ENCODE measurements at regions not wholly inside any gene's neighbourhood (a gene's known extent, or its start where the extent isn't known, plus 50 kb on each side); places are given as distances from the start of the nearest gene placed in this dataset.

DNA sequence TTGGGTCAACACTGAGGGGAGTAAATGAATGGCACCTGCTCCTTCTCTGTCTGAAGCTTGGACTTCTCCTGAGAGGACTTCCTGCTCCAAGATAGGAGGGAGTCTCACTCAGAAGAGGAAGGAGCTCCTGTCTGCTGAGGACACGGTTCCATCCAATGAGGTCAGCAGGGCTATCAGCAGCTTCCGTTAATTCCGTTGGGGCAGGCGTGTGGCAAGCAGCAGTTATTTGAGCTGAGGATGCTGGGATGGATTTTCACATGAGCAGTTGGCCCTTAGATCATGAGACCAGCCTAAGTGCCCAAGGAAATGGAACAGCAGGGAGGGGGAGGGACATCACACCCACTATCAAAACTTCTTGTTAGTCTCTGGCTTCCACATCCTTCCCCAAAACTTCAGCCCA is 159.0 kb upstream of the PZP start:
- Histone ChIP-seq H3K4me3 (no peak overlapping the region), H3K79me2 (ENCODE audit: low read depth) (no peaks in the 10 kb centered on the region), H3K9me2 (ENCODE audit: insufficient read depth) (no peaks in the 10 kb centered on the region), H3K9me3 (ENCODE audit: insufficient read depth, low read depth) (no peaks in the 10 kb centered on the region), H3K4me2 (no peak overlapping the region), H3K4me1 (replicated peaks; ENCODE audit: insufficient read depth) (no peaks in the 10 kb centered on the region), H3K36me3 (ENCODE audit: low read depth) (no peaks in the 10 kb centered on the region), H3F3A (ENCODE audit: insufficient read depth, low read depth) (no peaks in the 10 kb centered on the region), H3K27me3 (ENCODE audit: insufficient read depth, low read depth) (peaks cover 19% of the 10 kb centered on the region; the same call in 1 of the 2 replicates), H4K20me1 (ENCODE audit: insufficient read depth) (no peaks in the 10 kb centered on the region), H2AFZ (no peak overlapping the region), H3K27ac (no peak overlapping the region)
- TF ChIP-seq, protein P1, sequence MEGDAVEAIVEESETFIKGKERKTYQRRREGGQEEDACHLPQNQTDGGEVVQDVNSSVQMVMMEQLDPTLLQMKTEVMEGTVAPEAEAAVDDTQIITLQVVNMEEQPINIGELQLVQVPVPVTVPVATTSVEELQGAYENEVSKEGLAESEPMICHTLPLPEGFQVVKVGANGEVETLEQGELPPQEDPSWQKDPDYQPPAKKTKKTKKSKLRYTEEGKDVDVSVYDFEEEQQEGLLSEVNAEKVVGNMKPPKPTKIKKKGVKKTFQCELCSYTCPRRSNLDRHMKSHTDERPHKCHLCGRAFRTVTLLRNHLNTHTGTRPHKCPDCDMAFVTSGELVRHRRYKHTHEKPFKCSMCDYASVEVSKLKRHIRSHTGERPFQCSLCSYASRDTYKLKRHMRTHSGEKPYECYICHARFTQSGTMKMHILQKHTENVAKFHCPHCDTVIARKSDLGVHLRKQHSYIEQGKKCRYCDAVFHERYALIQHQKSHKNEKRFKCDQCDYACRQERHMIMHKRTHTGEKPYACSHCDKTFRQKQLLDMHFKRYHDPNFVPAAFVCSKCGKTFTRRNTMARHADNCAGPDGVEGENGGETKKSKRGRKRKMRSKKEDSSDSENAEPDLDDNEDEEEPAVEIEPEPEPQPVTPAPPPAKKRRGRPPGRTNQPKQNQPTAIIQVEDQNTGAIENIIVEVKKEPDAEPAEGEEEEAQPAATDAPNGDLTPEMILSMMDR (conservative IDR thresholded peaks at IDR 0.05): no peak
- TF ChIP-seq EZH2 (IDR thresholded peaks at IDR 0.05; ENCODE audit: low read depth): no peak
- no TSS peak for BruUV-seq (replicated peaks)
- POLR2A ChIA-PET (ENCODE audit: unreplicated experiment): interaction anchor here (0.6 kb wide), 1 partner anchor 644 kb away, joined by 3 read pairs; no protein-coding TSS in a partner anchor
- intact Hi-C loops (cut with micrococcal nuclease; ENCODE audit: unreplicated experiment): no loop called here
- DNase-seq: no peak
- CTCF ChIA-PET: no interaction called here

DNA sequence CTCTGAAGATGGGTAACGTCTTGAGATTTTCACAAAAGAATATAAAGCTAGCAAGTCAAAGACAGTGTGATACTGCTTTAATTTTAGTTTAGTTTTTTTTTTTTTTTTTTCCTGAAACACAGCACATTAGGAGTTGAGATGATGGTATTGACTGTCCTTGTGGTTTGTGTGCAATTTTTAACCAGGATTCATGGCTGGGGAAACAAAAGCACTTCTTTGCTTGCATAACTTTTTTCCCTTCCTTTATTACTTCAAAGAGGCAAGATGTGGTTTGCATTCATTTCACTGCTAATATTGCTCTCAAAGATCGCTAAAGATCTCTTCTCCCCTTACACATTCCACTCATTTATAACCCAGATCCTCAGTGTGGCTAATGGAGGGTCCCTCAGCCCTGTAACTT is 157.1 kb upstream of the PZP start:
- H2AFZ ChIP-seq: no peak overlapping the region
- intact Hi-C loops (cut with micrococcal nuclease; ENCODE audit: unreplicated experiment): no loop called here
- no peaks in the 10 kb centered on the region for H3K36me3 ChIP-seq (ENCODE audit: low read depth)
- DNase-seq: no peak
- H3K4me2 ChIP-seq: no peak overlapping the region
- POLR2A ChIA-PET (ENCODE audit: unreplicated experiment): no interaction called here
- no peaks in the 10 kb centered on the region for H4K20me1 ChIP-seq (ENCODE audit: insufficient read depth)
- CTCF ChIA-PET: no interaction called here
- no peak overlapping the region for H3K27ac ChIP-seq
- no peaks in the 10 kb centered on the region for H3K4me1 ChIP-seq (replicated peaks; ENCODE audit: insufficient read depth)
- no peaks in the 10 kb centered on the region for H3K9me2 ChIP-seq (ENCODE audit: insufficient read depth)
- TF ChIP-seq, protein P1 (conservative IDR thresholded peaks at IDR 0.05): no peak
- no peak for TF ChIP-seq EZH2 (IDR thresholded peaks at IDR 0.05; ENCODE audit: low read depth)
- H3K4me3 ChIP-seq: no peak overlapping the region
- no peaks in the 10 kb centered on the region for H3K9me3 ChIP-seq (ENCODE audit: insufficient read depth, low read depth)
- H3K27me3 ChIP-seq (ENCODE audit: insufficient read depth, low read depth): peaks cover 24% of the 10 kb centered on the region; the same call in 1 of the 2 replicates
- H3F3A ChIP-seq (ENCODE audit: insufficient read depth, low read depth): no peaks in the 10 kb centered on the region
- BruUV-seq (replicated peaks): no TSS peak
- H3K79me2 ChIP-seq (ENCODE audit: low read depth): no peaks in the 10 kb centered on the region

DNA sequence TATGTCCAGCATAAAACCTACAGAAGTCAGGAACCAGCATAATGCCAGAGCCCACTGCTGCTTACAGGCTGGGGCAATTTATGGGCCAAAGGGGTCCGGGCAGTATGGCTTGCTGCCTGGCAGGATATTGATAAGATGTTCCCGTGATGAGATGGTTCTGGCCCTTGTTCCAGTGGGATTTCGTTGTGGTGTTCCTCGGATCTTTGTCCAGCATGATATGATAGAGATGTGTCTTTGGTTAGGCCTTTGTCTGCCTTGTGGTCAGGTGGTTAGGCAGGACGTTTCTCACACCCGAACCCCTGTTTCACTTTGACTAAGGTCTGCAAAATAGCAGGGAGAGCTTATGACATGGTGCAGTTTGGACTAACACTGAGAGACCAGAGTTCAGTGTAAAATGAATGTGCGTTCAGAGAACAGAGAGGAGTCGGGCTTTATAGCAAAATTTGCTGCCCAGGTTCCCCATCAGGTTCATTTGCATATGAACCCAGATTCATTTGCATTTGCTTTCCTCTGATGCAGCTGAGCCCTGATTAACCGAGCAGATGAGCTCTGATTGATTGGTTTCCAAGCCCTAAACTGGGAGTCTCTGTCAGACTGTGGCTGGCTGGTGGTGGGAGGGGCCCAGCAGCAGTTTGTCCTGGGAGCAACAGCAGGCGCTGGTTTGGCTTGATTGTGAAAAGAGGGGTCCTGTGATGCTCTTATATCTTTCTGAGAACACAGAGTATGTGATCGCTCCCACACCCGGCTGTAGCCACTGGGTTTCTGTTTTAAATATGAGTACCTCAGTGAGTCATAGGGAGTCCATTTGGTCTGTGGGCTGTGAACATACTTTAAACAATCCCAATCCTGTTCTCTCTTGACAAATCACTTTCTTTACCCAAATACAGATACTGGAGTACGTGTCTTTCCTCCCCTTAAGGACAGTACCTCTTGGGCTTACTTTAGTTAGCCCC is 156.3 kb upstream of the PZP start:
- no peak for TF ChIP-seq EZH2 (IDR thresholded peaks at IDR 0.05; ENCODE audit: low read depth)
- TF ChIP-seq, protein P1 (conservative IDR thresholded peaks at IDR 0.05): no peak
- CTCF ChIA-PET: no interaction called here
- BruUV-seq (replicated peaks): no TSS peak
- no peaks in the 10 kb centered on the region for H3K9me3 ChIP-seq (ENCODE audit: insufficient read depth, low read depth)
- POLR2A ChIA-PET (ENCODE audit: unreplicated experiment): interaction anchor here (0.8 kb wide), 1 partner anchor 162 kb away, joined by 6 read pairs; no protein-coding TSS in a partner anchor
- intact Hi-C loops (cut with micrococcal nuclease; ENCODE audit: unreplicated experiment): no loop called here
- no peaks in the 10 kb centered on the region for H3K36me3 ChIP-seq (ENCODE audit: low read depth)
- H4K20me1 ChIP-seq (ENCODE audit: insufficient read depth): no peaks in the 10 kb centered on the region
- H2AFZ ChIP-seq: no peak overlapping the region
- H3K4me1 ChIP-seq (replicated peaks; ENCODE audit: insufficient read depth): no peaks in the 10 kb centered on the region
- no peak overlapping the region for H3K4me3 ChIP-seq
- no peaks in the 10 kb centered on the region for H3K79me2 ChIP-seq (ENCODE audit: low read depth)
- no peak overlapping the region for H3K27ac ChIP-seq
- H3K9me2 ChIP-seq (ENCODE audit: insufficient read depth): no peaks in the 10 kb centered on the region
- no peak overlapping the region for H3K4me2 ChIP-seq
- no peaks in the 10 kb centered on the region for H3F3A ChIP-seq (ENCODE audit: insufficient read depth, low read depth)
- no peak for DNase-seq
- peaks cover 24% of the 10 kb centered on the region; the same call in 1 of the 2 replicates for H3K27me3 ChIP-seq (ENCODE audit: insufficient read depth, low read depth)
